H9 (cell line): ENCODE measurements at regions not wholly inside any gene's neighbourhood (a gene's known extent, or its start where the extent isn't known, plus 50 kb on each side); places are given as distances from the start of the nearest gene placed in this dataset.

ENCODE experiments used
- DNase-seq: peaks from one replicate; pipeline ENCODE4 v3.0.0-alpha.2; 2017
- H2AFZ ChIP-seq: one replicate; pipeline ENCODE4 v1.6.1; 2013; ENCODE audit warnings: mild to moderate bottlenecking, low read length, control low read depth, moderate library complexity
- H2AK5ac ChIP-seq: 2 replicates; pipeline ENCODE4 v1.6.1; 2013; ENCODE audit warnings: low read length, control low read depth, mixed read lengths; ENCODE audit not compliant: insufficient read length
- H2BK120ac ChIP-seq: one replicate; pipeline ENCODE4 v1.6.1; 2013; ENCODE audit warnings: low read depth, mild to moderate bottlenecking, low read length, control low read depth, inconsistent platforms; ENCODE audit not compliant: poor library complexity, severe bottlenecking
- H2BK12ac ChIP-seq: 2 replicates; pipeline ENCODE4 v1.6.1; 2013; ENCODE audit warnings: low read length, control low read depth, mixed read lengths, low read depth; ENCODE audit not compliant: insufficient read length
- H2BK15ac ChIP-seq: 2 replicates; pipeline ENCODE4 v1.6.1; 2013; ENCODE audit warnings: low read depth, low read length, control low read depth
- H2BK20ac ChIP-seq: one replicate; pipeline ENCODE4 v1.6.1; 2013; ENCODE audit warnings: low read depth, mild to moderate bottlenecking, low read length, control low read depth, inconsistent platforms; ENCODE audit not compliant: poor library complexity, severe bottlenecking
- H2BK5ac ChIP-seq: 2 replicates; pipeline ENCODE4 v1.6.1; 2013; ENCODE audit warnings: low read length, control low read depth, mixed read lengths; ENCODE audit not compliant: insufficient read length
- H3K14ac ChIP-seq: 2 replicates; pipeline ENCODE4 v1.6.1; 2013; ENCODE audit warnings: low read length, control low read depth; ENCODE audit not compliant: insufficient read depth
- H3K18ac ChIP-seq: 2 replicates; pipeline ENCODE4 v1.6.1; 2013; ENCODE audit warnings: low read depth, mild to moderate bottlenecking, mixed read lengths, low read length, control low read depth; ENCODE audit not compliant: insufficient read length
- H3K23ac ChIP-seq: 2 replicates; pipeline ENCODE4 v1.6.1; 2013; ENCODE audit warnings: low read length, control low read depth, mixed read lengths, low read depth; ENCODE audit not compliant: insufficient read length
- H3K23me2 ChIP-seq: 2 replicates; pipeline ENCODE4 v1.6.1; 2013; ENCODE audit warnings: low read depth, mild to moderate bottlenecking, mixed read lengths, low read length, control low read depth; ENCODE audit not compliant: insufficient read length, poor library complexity, severe bottlenecking
- H3K27ac ChIP-seq: 2 replicates; pipeline ENCODE4 v1.5.1; 2013; ENCODE audit warnings: low read length, control low read depth, mixed read lengths, low read depth; ENCODE audit not compliant: insufficient read length
- H3K27me3 ChIP-seq: 2 replicates; pipeline ENCODE4 v1.6.1; 2013; ENCODE audit warnings: low read length, control low read depth, inconsistent platforms; ENCODE audit not compliant: insufficient read depth
- H3K4ac ChIP-seq: 2 replicates; pipeline ENCODE4 v1.6.1; 2013; ENCODE audit warnings: low read depth, mild to moderate bottlenecking, control low read depth, inconsistent platforms, low read length, moderate library complexity
- H3K4me1 ChIP-seq: 2 replicates; pipeline ENCODE4 v1.6.1; 2013; ENCODE audit warnings: low read length, control low read depth, inconsistent platforms; ENCODE audit not compliant: insufficient read depth
- H3K4me2 ChIP-seq: 2 replicates; pipeline ENCODE4 v1.6.1; 2013; ENCODE audit warnings: low read length, control low read depth, mixed read lengths; ENCODE audit not compliant: insufficient read length, insufficient read depth
- H3K56ac ChIP-seq: 2 replicates; pipeline ENCODE4 v1.6.1; 2013; ENCODE audit warnings: low read depth, mild to moderate bottlenecking, mixed read lengths, low read length, control low read depth; ENCODE audit not compliant: insufficient read length
- H3K79me1 ChIP-seq: 2 replicates; pipeline ENCODE4 v1.6.1; 2013; ENCODE audit warnings: low read depth, mild to moderate bottlenecking, moderate library complexity, low read length, control low read depth, inconsistent platforms; ENCODE audit not compliant: insufficient read depth, poor library complexity, severe bottlenecking
- H3K79me2 ChIP-seq: 2 replicates; pipeline ENCODE4 v1.6.1; 2013; ENCODE audit warnings: low read length, control low read depth, inconsistent platforms; ENCODE audit not compliant: insufficient read depth
- H3K9ac ChIP-seq: 2 replicates; pipeline ENCODE4 v1.6.1; 2013; ENCODE audit warnings: low read length, control low read depth, mixed read lengths; ENCODE audit not compliant: insufficient read length; ENCODE audit errors: extremely low read depth
- H3K9me3 ChIP-seq: one replicate; pipeline ENCODE4 v1.6.1; 2013; ENCODE audit warnings: low read depth, low read length, inconsistent platforms; ENCODE audit not compliant: control insufficient read depth
- H3T11ph ChIP-seq: one replicate; pipeline ENCODE4 v1.6.1; 2013; ENCODE audit warnings: mild to moderate bottlenecking, low read length, control low read depth, inconsistent platforms
- H4K20me1 ChIP-seq: one replicate; pipeline ENCODE4 v1.6.1; 2013; ENCODE audit not compliant: control insufficient read depth, insufficient read length, insufficient read depth
- H4K5ac ChIP-seq: 2 replicates; pipeline ENCODE4 v1.6.1; 2013; ENCODE audit warnings: low read depth, mild to moderate bottlenecking, mixed read lengths, low read length, control low read depth; ENCODE audit not compliant: insufficient read length
- H4K8ac ChIP-seq: replicated peaks from 2 replicates; pipeline ENCODE4 v1.6.1; 2013; ENCODE audit warnings: low read length, control low read depth, mixed read lengths, low read depth; ENCODE audit not compliant: insufficient read length
- H4K91ac ChIP-seq: 2 replicates; pipeline ENCODE4 v1.6.1; 2013; ENCODE audit warnings: low read depth, mild to moderate bottlenecking, moderate library complexity, mixed read lengths, low read length, control low read depth; ENCODE audit not compliant: insufficient read length
- H3K27ac Mint-ChIP-seq, 3 experiments: 2 replicates in 2 of 3; 3 replicates in 1 of 3; pipeline ENCODE4 v1.8.0; 2020 to 2021; ENCODE audit warnings: mixed read lengths in 3 of 3, mild to moderate bottlenecking in 1 of 3, moderate library complexity in 1 of 3
- H3K27me3 Mint-ChIP-seq: 2 replicates; pipeline ENCODE4 v1.8.0; 2021; ENCODE audit warnings: low read depth, mild to moderate bottlenecking, moderate library complexity, mixed read lengths
- H3K36me3 Mint-ChIP-seq, 3 experiments: 2 replicates in 2 of 3; 3 replicates in 1 of 3; pipeline ENCODE4 v1.8.0; 2020 to 2021; ENCODE audit warnings: low read depth in 3 of 3, mixed read lengths in 3 of 3; ENCODE audit not compliant: insufficient read depth in 1 of 3
- H3K4me1 Mint-ChIP-seq, 2 experiments: 2 replicates each; pipeline ENCODE4 v1.8.0; 2020; ENCODE audit warnings: mixed read lengths in 2 of 2
- H3K4me3 Mint-ChIP-seq, 2 experiments: 2 replicates in 1 of 2; 3 replicates in 1 of 2; pipeline ENCODE4 v1.8.0; 2020 to 2021; ENCODE audit warnings: mild to moderate bottlenecking in 2 of 2, mixed read lengths in 2 of 2, moderate library complexity in 1 of 2
- H3K9me3 Mint-ChIP-seq, 2 experiments: 2 replicates in 1 of 2; 3 replicates in 1 of 2; pipeline ENCODE4 v1.8.0; 2020; ENCODE audit warnings: mild to moderate bottlenecking in 2 of 2, mixed read lengths in 2 of 2, moderate library complexity in 1 of 2
- TF ChIP-seq, protein P1 (sequence below): fragments of 200-600 bp; sonication (generic); conservative IDR thresholded peaks from 3 replicates; pipeline ENCODE4 v1.8.0; 2021; ENCODE audit warnings: antibody characterized with exemption, mild to moderate bottlenecking

DNA sequence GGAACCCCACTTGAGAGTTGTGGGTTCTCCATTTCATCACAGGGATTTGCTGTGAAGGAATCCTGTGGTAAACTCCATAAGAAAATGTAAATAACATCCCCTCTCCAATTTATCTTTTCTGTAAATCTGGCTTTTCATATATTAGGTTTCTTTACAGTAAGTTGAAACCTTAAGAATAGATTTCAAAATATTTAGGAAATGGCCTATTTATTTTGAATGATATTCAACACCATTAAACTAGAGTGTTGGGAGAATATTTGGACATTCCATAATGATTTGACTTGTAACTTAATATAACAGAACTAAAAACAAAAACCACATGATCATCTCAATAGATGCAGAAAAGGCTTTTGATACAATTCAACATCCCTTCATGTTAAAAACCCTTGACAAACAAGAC is 197.3 kb upstream of the PGRMC2 start:
- H3T11ph ChIP-seq, result no peak overlapping the region
- H2BK120ac ChIP-seq, result no peak overlapping the region
- no peaks in the 10 kb centered on the region for H4K20me1 ChIP-seq
- no peak overlapping the region for H2BK20ac ChIP-seq
- TF ChIP-seq, protein P1, sequence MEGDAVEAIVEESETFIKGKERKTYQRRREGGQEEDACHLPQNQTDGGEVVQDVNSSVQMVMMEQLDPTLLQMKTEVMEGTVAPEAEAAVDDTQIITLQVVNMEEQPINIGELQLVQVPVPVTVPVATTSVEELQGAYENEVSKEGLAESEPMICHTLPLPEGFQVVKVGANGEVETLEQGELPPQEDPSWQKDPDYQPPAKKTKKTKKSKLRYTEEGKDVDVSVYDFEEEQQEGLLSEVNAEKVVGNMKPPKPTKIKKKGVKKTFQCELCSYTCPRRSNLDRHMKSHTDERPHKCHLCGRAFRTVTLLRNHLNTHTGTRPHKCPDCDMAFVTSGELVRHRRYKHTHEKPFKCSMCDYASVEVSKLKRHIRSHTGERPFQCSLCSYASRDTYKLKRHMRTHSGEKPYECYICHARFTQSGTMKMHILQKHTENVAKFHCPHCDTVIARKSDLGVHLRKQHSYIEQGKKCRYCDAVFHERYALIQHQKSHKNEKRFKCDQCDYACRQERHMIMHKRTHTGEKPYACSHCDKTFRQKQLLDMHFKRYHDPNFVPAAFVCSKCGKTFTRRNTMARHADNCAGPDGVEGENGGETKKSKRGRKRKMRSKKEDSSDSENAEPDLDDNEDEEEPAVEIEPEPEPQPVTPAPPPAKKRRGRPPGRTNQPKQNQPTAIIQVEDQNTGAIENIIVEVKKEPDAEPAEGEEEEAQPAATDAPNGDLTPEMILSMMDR, result no peak
- H3K9me3 ChIP-seq, result no peaks in the 10 kb centered on the region
- H3K56ac ChIP-seq, result no peak overlapping the region
- no peak overlapping the region for H4K5ac ChIP-seq
- no peak overlapping the region for H3K27ac ChIP-seq
- peaks cover 3 to 4% of the 10 kb centered on the region in 2 experiments; a peak in 4 of 5 replicates for H3K9me3 Mint-ChIP-seq
- H3K18ac ChIP-seq, result no peak overlapping the region
- no peak overlapping the region for H2AFZ ChIP-seq
- H2BK15ac ChIP-seq, result no peak overlapping the region
- no peaks in the 10 kb centered on the region for H3K4me1 Mint-ChIP-seq
- H3K14ac ChIP-seq, result no peak overlapping the region
- H3K27ac Mint-ChIP-seq, result no peak overlapping the region
- H4K91ac ChIP-seq, result no peak overlapping the region
- no peak for DNase-seq
- no peak overlapping the region for H3K4me2 ChIP-seq
- no peaks in the 10 kb centered on the region for H3K23me2 ChIP-seq
- H4K8ac ChIP-seq, result no peak overlapping the region
- peaks cover 0 to 8% (median 6%) of the 10 kb centered on the region in 3 experiments; a peak in 2 of 7 replicates for H3K36me3 Mint-ChIP-seq
- H3K23ac ChIP-seq, result no peak overlapping the region
- H3K4ac ChIP-seq, result no peak overlapping the region
- H2AK5ac ChIP-seq, result no peak overlapping the region
- H2BK5ac ChIP-seq, result no peak overlapping the region
- no peaks in the 10 kb centered on the region for H3K27me3 Mint-ChIP-seq
- no peaks in the 10 kb centered on the region for H3K79me2 ChIP-seq
- H2BK12ac ChIP-seq, result no peak overlapping the region
- H3K9ac ChIP-seq, result no peak overlapping the region
- no peaks in the 10 kb centered on the region for H3K27me3 ChIP-seq
- H3K4me1 ChIP-seq, result no peaks in the 10 kb centered on the region
- no peak overlapping the region for H3K4me3 Mint-ChIP-seq
- H3K79me1 ChIP-seq, result no peaks in the 10 kb centered on the region
